Adrenal gland (tissue), 9 donors: ENCODE measurements at regions not wholly inside any gene's neighbourhood (a gene's known extent, or its start where the extent isn't known, plus 50 kb on each side); places are given as distances from the start of the nearest gene placed in this dataset.

Experiments used
- DNase-seq, 7 donors: peaks; one replicate each; pipeline ENCODE4 v3.0.0-alpha.2; 2019 to 2020
- H3K27ac ChIP-seq, 5 donors: fragments of 200-600 bp; sonication (generic) in 4 of 5; 1 replicate in 3 of 5; 2 replicates in 2 of 5; pipeline versions ENCODE4 v1.5.1 to v1.8.0; 2016 to 2020; ENCODE audit warnings: mild to moderate bottlenecking in 1 of 5
- H3K27me3 ChIP-seq: fragments of 200-600 bp; 2 replicates; pipeline ENCODE4 v1.8.0; 2021
- H3K36me3 ChIP-seq, 2 donors: fragments of 200-600 bp; replicated peaks in 1 of 2; 1 replicate in 1 of 2; 2 replicates in 1 of 2; pipeline versions ENCODE4 v1.5.1 to v1.8.0; 2018 to 2022
- H3K4me1 ChIP-seq, 2 donors: fragments of 200-600 bp; replicated peaks in 1 of 2; 1 replicate in 1 of 2; 2 replicates in 1 of 2; pipeline versions ENCODE4 v1.5.1 to v1.8.0; 2018 to 2021
- H3K4me3 ChIP-seq, 4 donors: fragments of 200-600 bp; sonication (generic) in 3 of 4; one replicate each; pipeline ENCODE4 v1.5.1; 2016 to 2018
- H3K9me3 ChIP-seq, 3 donors: fragments of 200-600 bp; sonication (generic) in 1 of 3; replicated peaks in 1 of 3; 1 replicate in 2 of 3; 2 replicates in 1 of 3; pipeline versions ENCODE4 v1.5.1 to v1.8.0; 2016 to 2021
- CTCF ChIP-seq, 6 experiments: fragments of 450-650 bp in 4 of 6; fragments of 200-600 bp in 2 of 6; sonication (generic) in 1 of 6; IDR thresholded peaks; 1 replicate in 5 of 6; 2 replicates in 1 of 6; pipeline versions ENCODE4 v1.5.1 to v1.8.0; 2016 to 2021; ENCODE audit warnings: antibody characterized with exemption in 6 of 6, mild to moderate bottlenecking in 2 of 6, moderate library complexity in 1 of 6
- POLR2A ChIP-seq, 2 donors: fragments of 450-650 bp; IDR thresholded peaks; one replicate each; pipeline ENCODE4 v1.6.1; 2017; ENCODE audit warnings: antibody characterized with exemption in 2 of 2, mild to moderate bottlenecking in 2 of 2, moderate library complexity in 1 of 2
- WGBS, 4 donors: extraction: QIAGEN DNeasy Blood & Tissue Kit in 2 of 4; methylation state at CpG; one replicate each; pipeline versions ENCODE4 v1.1.5 to v1.1.7; 2013 to 2017; 5-methylcytosine and 5-hydroxymethylcytosine counted together
- intact Hi-C, 2 donors: fragments of 100-400 bp; cut with DNase I; formaldehyde crosslinking; loops; one replicate each; pipeline versions ENCODE4 v1.14.1 to v1.15.0; 2022 to 2023
- donor health status: healthy with polysubstance abuse.
- donor health status: Bipolar disorder and iron deficiency.
- donor health status: DM: yes; HTN: yes; CAD: no.
- donor health status: DM: no; HTN: no; CAD: no.
- donor health status: DM: no; HTN: no; CAD: no.

- no peak for DNase-seq
- H3K27me3 ChIP-seq: no peaks in the 10 kb centered on the region
- H3K27ac ChIP-seq: no peak overlapping the region
- no peaks in the 10 kb centered on the region for H3K36me3 ChIP-seq
- H3K4me3 ChIP-seq: no peak overlapping the region
- no peaks in the 10 kb centered on the region for H3K9me3 ChIP-seq
- intact Hi-C loops: no loop called here
- no peaks in the 10 kb centered on the region for H3K4me1 ChIP-seq
- WGBS, 4 donors: 70 to 85% (median 77%) methylated on average over 2 of the region's 2 CpGs
- TF ChIP-seq CTCF (IDR thresholded peaks at IDR 0.05): no peak
- no peak for TF ChIP-seq POLR2A (IDR thresholded peaks at IDR 0.05)
These were observed 1552.9 kb upstream of the SLC39A10 start for GRCh38 chr2:194103941-194104659.

- H3K4me3 ChIP-seq: no peak overlapping the region
- TF ChIP-seq POLR2A (IDR thresholded peaks at IDR 0.05) (no peak), CTCF (IDR thresholded peaks at IDR 0.05) (no peak)
These were observed 1554.5 kb upstream of the SLC39A10 start for GRCh38 chr2:194102546-194102945.

DNA sequence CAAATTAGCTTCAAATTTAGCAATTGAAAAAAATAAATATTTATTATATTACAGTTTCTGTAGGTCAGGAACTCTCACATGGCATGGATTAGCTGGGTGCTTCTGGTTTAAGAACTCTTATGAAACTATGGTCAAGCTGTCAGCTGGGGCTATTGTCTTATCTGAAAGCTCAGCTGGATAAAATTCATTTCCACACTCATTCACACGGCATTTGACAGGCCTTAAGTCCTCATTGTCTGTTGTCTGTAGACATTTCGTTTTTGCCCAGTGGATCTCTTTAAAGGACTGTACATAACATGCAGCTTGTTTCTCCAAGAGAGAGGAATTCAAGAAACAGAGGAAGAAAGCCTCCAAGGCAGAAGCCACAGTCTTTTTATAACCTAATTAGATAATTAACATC, 1556.8 kb upstream of the SLC39A10 start:
- H3K36me3 ChIP-seq: no peaks in the 10 kb centered on the region
- TF ChIP-seq CTCF (IDR thresholded peaks at IDR 0.05): no peak
- no peak for TF ChIP-seq POLR2A (IDR thresholded peaks at IDR 0.05)
- H3K27me3 ChIP-seq: no peaks in the 10 kb centered on the region
- H3K4me1 ChIP-seq: no peaks in the 10 kb centered on the region
- no peak overlapping the region for H3K27ac ChIP-seq
- H3K4me3 ChIP-seq: no peak overlapping the region
- 51 to 74% (median 64%) methylated on average over 2 of the region's 2 CpGs for WGBS, 4 donors
- intact Hi-C loops: no loop called here
- no peaks in the 10 kb centered on the region for H3K9me3 ChIP-seq
- no peak for DNase-seq

More at GRCh38 chr2:194102546-194102945, 1554.5 kb upstream of the SLC39A10 start:
- Histone ChIP-seq H3K27ac (no peak overlapping the region), H3K9me3 (no peaks in the 10 kb centered on the region), H3K36me3 (no peaks in the 10 kb centered on the region), H3K4me1 (no peaks in the 10 kb centered on the region), H3K27me3 (no peaks in the 10 kb centered on the region)
- 82 to 91% (median 89%) methylated on average over 2 of the region's 2 CpGs for WGBS, 4 donors
- DNase-seq: no peak
- intact Hi-C loops: no loop called here

DNA sequence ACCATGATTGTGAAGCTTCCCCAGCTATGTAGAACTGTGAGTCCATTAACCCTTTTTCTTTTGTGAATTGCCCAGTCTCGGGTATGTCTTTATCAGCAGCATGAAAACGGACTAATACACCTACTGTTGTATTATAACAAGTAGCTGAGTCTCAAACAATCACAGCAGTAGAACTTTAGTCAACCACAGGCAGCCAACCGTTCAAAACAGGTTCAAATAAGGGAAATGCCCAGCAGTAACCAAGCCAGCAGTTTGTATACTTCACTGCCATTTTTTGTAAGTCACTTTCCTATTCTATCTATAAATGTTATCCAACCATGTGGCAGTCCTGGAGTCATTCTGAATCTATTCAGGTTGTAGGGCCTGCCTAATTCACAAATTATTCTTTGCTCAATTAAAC, 1560.6 kb upstream of the SLC39A10 start:
- DNase-seq: no peak
- no peaks in the 10 kb centered on the region for H3K27me3 ChIP-seq
- TF ChIP-seq POLR2A (IDR thresholded peaks at IDR 0.05): no peak
- no peak overlapping the region for H3K4me3 ChIP-seq
- H3K9me3 ChIP-seq: no peaks in the 10 kb centered on the region
- no peaks in the 10 kb centered on the region for H3K36me3 ChIP-seq
- WGBS, 4 donors: 13 to 20% (median 15%) methylated on average over 3 of the region's 3 CpGs
- no peak overlapping the region for H3K27ac ChIP-seq
- intact Hi-C loops: no loop called here
- no peaks in the 10 kb centered on the region for H3K4me1 ChIP-seq

- H3K27me3 ChIP-seq: no peaks in the 10 kb centered on the region
- H3K36me3 ChIP-seq: no peaks in the 10 kb centered on the region
- no peaks in the 10 kb centered on the region for H3K9me3 ChIP-seq
- no peak overlapping the region for H3K27ac ChIP-seq
- H3K4me1 ChIP-seq: no peaks in the 10 kb centered on the region
- 71 to 83% (median 72%) methylated on average over 1 of the region's 1 CpG for WGBS, 4 donors
- no peak for DNase-seq
- TF ChIP-seq POLR2A (IDR thresholded peaks at IDR 0.05): no peak
- no peak for TF ChIP-seq CTCF (IDR thresholded peaks at IDR 0.05)
- intact Hi-C loops: no loop called here
- no peak overlapping the region for H3K4me3 ChIP-seq
These were observed 1561.7 kb upstream of the SLC39A10 start for GRCh38 chr2:194095359-194095758.
